ENCODE measurements at regions not wholly inside any gene's neighbourhood (a gene's known extent, or its start where the extent isn't known, plus 50 kb on each side); places are given as distances from the start of the nearest gene placed in this dataset.

DNA sequence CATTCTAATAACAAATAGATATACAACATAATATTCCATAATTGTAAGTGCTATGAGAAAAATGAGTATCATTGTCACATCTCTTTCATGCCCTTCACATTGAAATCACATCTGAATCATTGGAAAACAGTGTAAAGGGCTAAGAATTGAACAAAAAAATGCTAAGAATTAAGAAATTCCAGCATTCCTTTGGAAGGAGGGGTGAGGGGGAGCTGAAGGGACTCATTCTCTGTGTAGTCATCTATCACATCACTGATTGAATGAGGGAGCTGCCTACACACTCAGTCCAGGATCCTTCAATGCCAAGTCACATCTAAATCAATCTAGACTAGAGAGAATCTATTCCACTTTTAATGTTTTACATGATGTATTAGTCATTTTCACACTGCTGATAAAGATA, 286.6 kb downstream of the DTWD2 start:
- TF ChIP-seq, protein P1, sequence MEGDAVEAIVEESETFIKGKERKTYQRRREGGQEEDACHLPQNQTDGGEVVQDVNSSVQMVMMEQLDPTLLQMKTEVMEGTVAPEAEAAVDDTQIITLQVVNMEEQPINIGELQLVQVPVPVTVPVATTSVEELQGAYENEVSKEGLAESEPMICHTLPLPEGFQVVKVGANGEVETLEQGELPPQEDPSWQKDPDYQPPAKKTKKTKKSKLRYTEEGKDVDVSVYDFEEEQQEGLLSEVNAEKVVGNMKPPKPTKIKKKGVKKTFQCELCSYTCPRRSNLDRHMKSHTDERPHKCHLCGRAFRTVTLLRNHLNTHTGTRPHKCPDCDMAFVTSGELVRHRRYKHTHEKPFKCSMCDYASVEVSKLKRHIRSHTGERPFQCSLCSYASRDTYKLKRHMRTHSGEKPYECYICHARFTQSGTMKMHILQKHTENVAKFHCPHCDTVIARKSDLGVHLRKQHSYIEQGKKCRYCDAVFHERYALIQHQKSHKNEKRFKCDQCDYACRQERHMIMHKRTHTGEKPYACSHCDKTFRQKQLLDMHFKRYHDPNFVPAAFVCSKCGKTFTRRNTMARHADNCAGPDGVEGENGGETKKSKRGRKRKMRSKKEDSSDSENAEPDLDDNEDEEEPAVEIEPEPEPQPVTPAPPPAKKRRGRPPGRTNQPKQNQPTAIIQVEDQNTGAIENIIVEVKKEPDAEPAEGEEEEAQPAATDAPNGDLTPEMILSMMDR (IDR thresholded peaks at IDR 0.05; ENCODE audit: low read depth, low read length): no peak
- TF ChIP-seq EZH2phosphoT487 (IDR thresholded peaks at IDR 0.05; ENCODE audit: low read depth): no peak

Data from OCI-LY3 (cell line).